HUES48 (cell line): ENCODE measurements at regions not wholly inside any gene's neighbourhood (a gene's known extent, or its start where the extent isn't known, plus 50 kb on each side); places are given as distances from the start of the nearest gene placed in this dataset.

Experiments
- H3K27ac ChIP-seq: one replicate; pipeline ENCODE4 v1.7.0; 2013; ENCODE audit warnings: low read depth, low read length, inconsistent platforms
- H3K27me3 ChIP-seq: 2 replicates; pipeline ENCODE4 v1.6.1; 2013; ENCODE audit warnings: mild to moderate bottlenecking, low read length; ENCODE audit not compliant: control insufficient read depth, insufficient read depth
- H3K36me3 ChIP-seq: 2 replicates; pipeline ENCODE4 v1.6.1; 2013; ENCODE audit warnings: low read length; ENCODE audit not compliant: control insufficient read depth, insufficient read depth
- H3K4me1 ChIP-seq: 2 replicates; pipeline ENCODE4 v1.6.1; 2013; ENCODE audit warnings: mild to moderate bottlenecking, low read length; ENCODE audit not compliant: control insufficient read depth, insufficient read depth
- H3K4me3 ChIP-seq: 2 replicates; pipeline ENCODE4 v1.5.1; 2013; ENCODE audit warnings: mild to moderate bottlenecking, low read depth, low read length
- H3K9ac ChIP-seq: 2 replicates; pipeline ENCODE4 v1.6.1; 2013; ENCODE audit warnings: mild to moderate bottlenecking, low read depth, low read length, moderate library complexity
- H3K9me3 ChIP-seq: 2 replicates; pipeline ENCODE4 v1.6.1; 2013; ENCODE audit warnings: low read length; ENCODE audit not compliant: control insufficient read depth, insufficient read depth

GRCh38 chr6:14354919-14355572, 237.5 kb downstream of the CD83 start:
- Histone ChIP-seq H3K9me3 (no peaks in the 10 kb centered on the region), H3K4me3 (no peak overlapping the region), H3K27ac (no peak overlapping the region), H3K9ac (no peak overlapping the region), H3K27me3 (no peaks in the 10 kb centered on the region), H3K4me1 (peaks cover 27% of the 10 kb centered on the region), H3K36me3 (no peaks in the 10 kb centered on the region)

- no peak overlapping the region for H3K9ac ChIP-seq
- H3K36me3 ChIP-seq: no peaks in the 10 kb centered on the region
- H3K27ac ChIP-seq: no peak overlapping the region
- no peak overlapping the region for H3K4me3 ChIP-seq
- peaks cover 54% of the 10 kb centered on the region for H3K4me1 ChIP-seq
- H3K27me3 ChIP-seq: no peaks in the 10 kb centered on the region
- no peaks in the 10 kb centered on the region for H3K9me3 ChIP-seq
These were observed 241.9 kb downstream of the CD83 start for GRCh38 chr6:14359438-14359837.

- peaks cover 59% of the 10 kb centered on the region for H3K4me1 ChIP-seq
- no peaks in the 10 kb centered on the region for H3K27me3 ChIP-seq
These were observed 243.0 kb downstream of the CD83 start for GRCh38 chr6:14360565-14360964.

GRCh38 chr6:14361297-14361696, 243.7 kb downstream of the CD83 start:
- peaks cover 59% of the 10 kb centered on the region for H3K4me1 ChIP-seq
- no peaks in the 10 kb centered on the region for H3K36me3 ChIP-seq
- no peaks in the 10 kb centered on the region for H3K27me3 ChIP-seq
- H3K9ac ChIP-seq: no peak overlapping the region
- no peak overlapping the region for H3K27ac ChIP-seq
- no peak overlapping the region for H3K4me3 ChIP-seq
- H3K9me3 ChIP-seq: no peaks in the 10 kb centered on the region

More at GRCh38 chr6:14360565-14360964, 243.0 kb downstream of the CD83 start:
- H3K36me3 ChIP-seq: no peaks in the 10 kb centered on the region
- H3K9ac ChIP-seq: no peak overlapping the region
- H3K9me3 ChIP-seq: no peaks in the 10 kb centered on the region
- no peak overlapping the region for H3K27ac ChIP-seq
- H3K4me3 ChIP-seq: no peak overlapping the region

- H3K27me3 ChIP-seq: no peaks in the 10 kb centered on the region
- no peaks in the 10 kb centered on the region for H3K36me3 ChIP-seq
- H3K9ac ChIP-seq: no peak overlapping the region
- no peak overlapping the region for H3K27ac ChIP-seq
- no peaks in the 10 kb centered on the region for H3K9me3 ChIP-seq
- no peak overlapping the region for H3K4me3 ChIP-seq
- peaks cover 65% of the 10 kb centered on the region for H3K4me1 ChIP-seq
These were observed 244.5 kb downstream of the CD83 start for GRCh38 chr6:14361956-14362587.

GRCh38 chr6:14364370-14364769, 246.8 kb downstream of the CD83 start:
- no peaks in the 10 kb centered on the region for H3K27me3 ChIP-seq
- H3K9me3 ChIP-seq: no peaks in the 10 kb centered on the region
- H3K9ac ChIP-seq: no peak overlapping the region
- H3K4me3 ChIP-seq: no peak overlapping the region
- H3K36me3 ChIP-seq: no peaks in the 10 kb centered on the region
- no peak overlapping the region for H3K27ac ChIP-seq
- H3K4me1 ChIP-seq: peaks cover 63% of the 10 kb centered on the region

- Histone ChIP-seq H3K9ac (no peak overlapping the region), H3K27me3 (no peaks in the 10 kb centered on the region), H3K27ac (no peak overlapping the region), H3K4me3 (no peak overlapping the region), H3K36me3 (no peaks in the 10 kb centered on the region), H3K4me1 (peaks cover 63% of the 10 kb centered on the region), H3K9me3 (no peaks in the 10 kb centered on the region)
These were observed 247.8 kb downstream of the CD83 start for GRCh38 chr6:14365393-14365792.

- H3K4me1 ChIP-seq: peaks cover 60% of the 10 kb centered on the region
These were observed 248.7 kb downstream of the CD83 start for GRCh38 chr6:14366315-14366714.

GRCh38 chr6:14366872-14367271, 249.3 kb downstream of the CD83 start:
- Histone ChIP-seq H3K27ac (peak overlapping the region; percentile 72), H3K4me3 (no peak overlapping the region), H3K4me1 (peaks cover 55% of the 10 kb centered on the region), H3K27me3 (no peaks in the 10 kb centered on the region), H3K36me3 (no peaks in the 10 kb centered on the region), H3K9ac (no peak overlapping the region; the same call in 1 of the 2 replicates), H3K9me3 (no peaks in the 10 kb centered on the region)

More at GRCh38 chr6:14366315-14366714, 248.7 kb downstream of the CD83 start:
- Histone ChIP-seq H3K9ac (no peak overlapping the region), H3K36me3 (no peaks in the 10 kb centered on the region), H3K9me3 (no peaks in the 10 kb centered on the region), H3K4me3 (no peak overlapping the region), H3K27ac (peak overlapping the region; percentile 72), H3K27me3 (no peaks in the 10 kb centered on the region)

GRCh38 chr6:14367296-14367695, 249.7 kb downstream of the CD83 start:
- peaks cover 51% of the 10 kb centered on the region for H3K4me1 ChIP-seq
- peak overlapping the region; percentile 72 for H3K27ac ChIP-seq
- H3K27me3 ChIP-seq: no peaks in the 10 kb centered on the region
- no peak overlapping the region for H3K4me3 ChIP-seq
- peak overlapping the region; percentile 2; the same call in 1 of the 2 replicates for H3K9ac ChIP-seq
- H3K9me3 ChIP-seq: no peaks in the 10 kb centered on the region
- H3K36me3 ChIP-seq: no peaks in the 10 kb centered on the region

GRCh38 chr6:14369717-14370116, 252.1 kb downstream of the CD83 start:
- no peak overlapping the region for H3K27ac ChIP-seq
- H3K9me3 ChIP-seq: peaks cover 7% of the 10 kb centered on the region; the same call in 1 of the 2 replicates
- H3K9ac ChIP-seq: no peak overlapping the region
- H3K36me3 ChIP-seq: no peaks in the 10 kb centered on the region
- H3K4me1 ChIP-seq: peaks cover 36% of the 10 kb centered on the region
- H3K4me3 ChIP-seq: no peak overlapping the region
- no peaks in the 10 kb centered on the region for H3K27me3 ChIP-seq
